HG02840 (cell line): ENCODE measurements at regions not wholly inside any gene's neighbourhood (a gene's known extent, or its start where the extent isn't known, plus 50 kb on each side); places are given as distances from the start of the nearest gene placed in this dataset.

Experiments used
- ATAC-seq: cut with Tn5 transposase; IDR thresholded peaks from one replicate; pipeline ENCODE4 v1.9.1; 2021; ENCODE audit warnings: mild to moderate bottlenecking, moderate library complexity, moderate number of reproducible peaks; ENCODE audit not compliant: unreplicated experiment, low FRiP score

GRCh38 chr5:19322716-19323485 is 665.1 kb downstream of the CDH18 start:
- ATAC-seq = no peak

GRCh38 chr5:19334278-19334677 is 653.7 kb downstream of the CDH18 start:
- ATAC-seq = no peak

GRCh38 chr5:19342942-19343341 is 645.1 kb downstream of the CDH18 start:
- no peak for ATAC-seq

GRCh38 chr5:19352120-19352519 is 635.9 kb downstream of the CDH18 start:
- ATAC-seq = no peak

GRCh38 chr5:19369048-19369447 is 619.0 kb downstream of the CDH18 start:
- ATAC-seq = no peak

GRCh38 chr5:19369561-19369960 is 618.4 kb downstream of the CDH18 start:
- ATAC-seq = no peak

- no peak for ATAC-seq
These were observed 617.2 kb downstream of the CDH18 start for GRCh38 chr5:19370655-19371386.

- ATAC-seq = no peak
These were observed 599.6 kb downstream of the CDH18 start for GRCh38 chr5:19388391-19388790.

- ATAC-seq = no peak
These were observed 587.0 kb downstream of the CDH18 start for GRCh38 chr5:19401032-19401431.

GRCh38 chr5:19406576-19407365 is 581.2 kb downstream of the CDH18 start:
- ATAC-seq = no peak

- no peak for ATAC-seq
These were observed 579.9 kb downstream of the CDH18 start for GRCh38 chr5:19408149-19408548.

- ATAC-seq = no peak
These were observed 576.1 kb downstream of the CDH18 start for GRCh38 chr5:19411936-19412335.
